ENCODE measurements at regions not wholly inside any gene's neighbourhood (a gene's known extent, or its start where the extent isn't known, plus 50 kb on each side); places are given as distances from the start of the nearest gene placed in this dataset.

- no peak for DNase-seq (ENCODE audit: extremely low read depth, insufficient read length)
- Histone ChIP-seq H3K36me3 (ENCODE audit: control insufficient read depth, insufficient read depth, low read length) (no peaks in the 10 kb centered on the region), H3K27me3 (replicated peaks; ENCODE audit: control insufficient read depth, insufficient read depth, low read length) (no peaks in the 10 kb centered on the region), H3K4me3 (replicated peaks; ENCODE audit: low read depth, low read length) (no peak overlapping the region)
- no peak for TF ChIP-seq CTCF (IDR thresholded peaks at IDR 0.05; ENCODE audit: insufficient read depth, low read length, poor library complexity, severe bottlenecking)
Measured at GRCh38 chr12:91432755-91433154, 250.1 kb upstream of the DCN start.

DNA sequence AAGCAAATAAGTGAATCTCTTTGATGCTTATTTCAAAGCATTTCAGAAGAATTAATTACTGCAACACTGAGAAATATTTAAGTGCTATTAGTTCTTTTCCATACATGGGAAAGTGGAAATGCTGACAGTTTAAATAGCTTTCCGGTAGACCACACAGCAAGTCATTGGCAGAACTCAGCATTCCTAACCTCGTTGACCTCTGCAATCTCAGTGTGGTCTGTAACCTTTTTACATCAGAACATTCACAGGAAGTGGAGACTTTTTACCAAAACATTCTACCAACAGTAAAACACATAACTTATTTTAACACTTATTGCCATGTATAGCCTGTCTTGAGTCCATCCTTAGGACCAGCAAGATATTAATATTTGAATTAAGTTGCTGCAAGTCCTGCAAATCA lies 249.5 kb upstream of the DCN start:
- DNase-seq (ENCODE audit: extremely low read depth, insufficient read length): no peak
- TF ChIP-seq CTCF (IDR thresholded peaks at IDR 0.05; ENCODE audit: insufficient read depth, low read length, poor library complexity, severe bottlenecking): no peak

GRCh38 chr12:91424506-91424905 lies 241.9 kb upstream of the DCN start:
- Histone ChIP-seq H3K4me3 (replicated peaks; ENCODE audit: low read depth, low read length) (no peak overlapping the region), H3K36me3 (ENCODE audit: control insufficient read depth, insufficient read depth, low read length) (no peaks in the 10 kb centered on the region), H3K27me3 (replicated peaks; ENCODE audit: control insufficient read depth, insufficient read depth, low read length) (no peaks in the 10 kb centered on the region)
- no peak for TF ChIP-seq CTCF (IDR thresholded peaks at IDR 0.05; ENCODE audit: insufficient read depth, low read length, poor library complexity, severe bottlenecking)
- no peak for DNase-seq (ENCODE audit: extremely low read depth, insufficient read length)

More for the DNA sequence above, 249.5 kb upstream of the DCN start:
- H3K36me3 ChIP-seq (ENCODE audit: control insufficient read depth, insufficient read depth, low read length): no peaks in the 10 kb centered on the region
- no peaks in the 10 kb centered on the region for H3K27me3 ChIP-seq (replicated peaks; ENCODE audit: control insufficient read depth, insufficient read depth, low read length)
- H3K4me3 ChIP-seq (replicated peaks; ENCODE audit: low read depth, low read length): no peak overlapping the region

DNA sequence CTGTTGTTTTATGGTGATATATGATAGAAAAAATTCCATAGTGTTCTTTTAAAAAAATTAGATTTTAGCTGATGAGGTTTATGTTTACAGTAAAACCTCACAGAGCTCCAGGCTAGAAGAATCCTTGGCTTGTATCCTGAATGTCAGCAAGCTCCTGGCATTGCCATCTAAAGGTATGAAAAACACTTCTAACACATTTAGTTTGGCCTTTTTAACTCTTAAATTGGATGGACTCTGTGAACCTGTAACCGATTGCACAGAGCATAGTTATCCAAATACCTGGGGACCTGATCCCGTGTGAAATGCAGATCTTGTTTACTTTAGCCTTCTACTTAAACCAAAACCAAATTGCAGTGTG lies 241.1 kb upstream of the DCN start:
- no peak for DNase-seq (ENCODE audit: extremely low read depth, insufficient read length)
- Histone ChIP-seq H3K36me3 (ENCODE audit: control insufficient read depth, insufficient read depth, low read length) (no peaks in the 10 kb centered on the region), H3K4me3 (replicated peaks; ENCODE audit: low read depth, low read length) (no peak overlapping the region), H3K27me3 (replicated peaks; ENCODE audit: control insufficient read depth, insufficient read depth, low read length) (no peaks in the 10 kb centered on the region)
- no peak for TF ChIP-seq CTCF (IDR thresholded peaks at IDR 0.05; ENCODE audit: insufficient read depth, low read length, poor library complexity, severe bottlenecking)

- no peaks in the 10 kb centered on the region for H3K36me3 ChIP-seq (ENCODE audit: control insufficient read depth, insufficient read depth, low read length)
- H3K4me3 ChIP-seq (replicated peaks; ENCODE audit: low read depth, low read length): no peak overlapping the region
- no peaks in the 10 kb centered on the region for H3K27me3 ChIP-seq (replicated peaks; ENCODE audit: control insufficient read depth, insufficient read depth, low read length)
- TF ChIP-seq CTCF (IDR thresholded peaks at IDR 0.05; ENCODE audit: insufficient read depth, low read length, poor library complexity, severe bottlenecking): no peak
- DNase-seq (ENCODE audit: extremely low read depth, insufficient read length): no peak
Measured at GRCh38 chr12:91422811-91423692, 240.4 kb upstream of the DCN start.

Data from GM06990 (cell line).